GM12891 (cell line): ENCODE measurements at regions not wholly inside any gene's neighbourhood (a gene's known extent, or its start where the extent isn't known, plus 50 kb on each side); places are given as distances from the start of the nearest gene placed in this dataset.

Source experiments
- POLR2A ChIP-seq: IDR thresholded peaks from 2 replicates; pipeline ENCODE4 v1.6.1; 2011; ENCODE audit warnings: low read depth, low read length, control low read depth
- POLR2AphosphoS5 ChIP-seq: IDR thresholded peaks from 2 replicates; pipeline ENCODE4 v1.6.1; 2011; ENCODE audit warnings: low read depth, low read length, control low read depth
- SPI1 ChIP-seq: IDR thresholded peaks from 2 replicates; pipeline ENCODE4 v1.6.1; 2011; ENCODE audit warnings: low read depth, low read length, control low read depth

DNA sequence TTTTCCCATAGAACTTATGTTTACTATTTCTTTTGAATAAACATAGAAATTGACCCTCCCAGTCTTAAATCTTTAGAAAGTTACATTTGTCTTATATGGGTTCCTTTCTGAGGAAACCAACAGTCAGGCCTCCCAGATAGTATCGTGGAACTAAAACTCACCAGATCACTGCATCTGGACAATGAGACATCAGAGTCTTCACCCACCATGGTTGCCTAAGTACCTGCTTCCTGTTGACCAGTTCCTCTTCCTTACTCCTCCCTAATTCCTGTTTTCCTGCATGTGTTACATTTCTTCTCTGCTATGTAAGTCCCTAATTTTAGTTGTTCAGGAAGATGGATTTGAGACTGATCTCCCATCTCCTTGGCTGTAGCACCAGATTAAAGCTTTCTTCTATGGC is 462.2 kb downstream of the DIRAS2 start:
- TF ChIP-seq POLR2AphosphoS5 (no peak), SPI1 (no peak), POLR2A (no peak)
